Mesendoderm (in vitro differentiated cells): ENCODE measurements at regions not wholly inside any gene's neighbourhood (a gene's known extent, or its start where the extent isn't known, plus 50 kb on each side); places are given as distances from the start of the nearest gene placed in this dataset.

Experiments used
- DNase-seq: peaks from one replicate; pipeline ENCODE4 v3.0.0; 2013
- H2AK5ac ChIP-seq: 2 replicates; pipeline ENCODE4 v1.6.1; 2013; ENCODE audit warnings: low read length, inconsistent platforms
- H2BK120ac ChIP-seq: 2 replicates; pipeline ENCODE4 v1.6.1; 2013; ENCODE audit warnings: low read depth, mild to moderate bottlenecking, low read length, moderate library complexity, mixed read lengths
- H2BK15ac ChIP-seq: replicated peaks from 2 replicates; pipeline ENCODE4 v1.6.1; 2013; ENCODE audit warnings: low read depth, mild to moderate bottlenecking, moderate library complexity
- H2BK5ac ChIP-seq: 2 replicates; pipeline ENCODE4 v1.6.1; 2013; ENCODE audit warnings: low read length, inconsistent platforms
- H3K18ac ChIP-seq: 2 replicates; pipeline ENCODE4 v1.6.1; 2013; ENCODE audit warnings: mild to moderate bottlenecking, low read length, mixed read lengths
- H3K23ac ChIP-seq: one replicate; pipeline ENCODE4 v1.6.1; 2013; ENCODE audit warnings: low read length
- H3K27ac ChIP-seq: 2 replicates; pipeline ENCODE4 v1.5.1; 2013; ENCODE audit warnings: low read depth, mild to moderate bottlenecking, inconsistent platforms, low read length, moderate library complexity
- H3K27me3 ChIP-seq: 2 replicates; pipeline ENCODE4 v1.6.1; 2013; ENCODE audit warnings: low read length, control low read depth, mild to moderate bottlenecking, inconsistent platforms; ENCODE audit not compliant: insufficient read depth, poor library complexity
- H3K36me3 ChIP-seq: 2 replicates; pipeline ENCODE4 v1.6.1; 2013; ENCODE audit warnings: low read length, inconsistent platforms; ENCODE audit not compliant: control insufficient read depth, insufficient read depth
- H3K4ac ChIP-seq: one replicate; pipeline ENCODE4 v1.6.1; 2013; ENCODE audit warnings: low read depth, mild to moderate bottlenecking, low read length, moderate library complexity
- H3K4me1 ChIP-seq: 2 replicates; pipeline ENCODE4 v1.6.1; 2013; ENCODE audit warnings: low read depth, low read length, inconsistent platforms; ENCODE audit not compliant: control insufficient read depth
- H3K4me2 ChIP-seq: 2 replicates; pipeline ENCODE4 v1.6.1; 2013; ENCODE audit warnings: low read length
- H3K4me3 ChIP-seq: 2 replicates; pipeline ENCODE4 v1.5.1; 2013; ENCODE audit warnings: mild to moderate bottlenecking, low read length
- H3K56ac ChIP-seq: one replicate; pipeline ENCODE4 v1.6.1; 2013; ENCODE audit warnings: low read length
- H3K79me1 ChIP-seq: 2 replicates; pipeline ENCODE4 v1.6.1; 2013; ENCODE audit warnings: low read length, inconsistent platforms
- H3K79me2 ChIP-seq: 2 replicates; pipeline ENCODE4 v1.6.1; 2013; ENCODE audit warnings: mild to moderate bottlenecking, low read length; ENCODE audit not compliant: control insufficient read depth, insufficient read depth
- H3K9ac ChIP-seq: 2 replicates; pipeline ENCODE4 v1.6.1; 2013; ENCODE audit warnings: low read length, inconsistent platforms
- H4K5ac ChIP-seq: one replicate; pipeline ENCODE4 v1.6.1; 2013; ENCODE audit warnings: low read length
- H4K8ac ChIP-seq: one replicate; pipeline ENCODE4 v1.6.1; 2013; ENCODE audit warnings: low read depth, mild to moderate bottlenecking, control low read depth, low read length, moderate library complexity
- WGBS: extraction: QIAGEN DNeasy Blood & Tissue Kit; methylation state at CpG from one replicate; pipeline ENCODE4 v1.1.7; 2013; ENCODE audit warnings: low lambda C conversion rate, missing lambda C conversion rate; ENCODE audit not compliant: insufficient coverage; ENCODE audit errors: extremely low coverage; 5-methylcytosine and 5-hydroxymethylcytosine counted together

GRCh38 chr5:176711883-176712282 is 64.6 kb downstream of the TSPAN17 start:
- no peak overlapping the region for H3K9ac ChIP-seq

GRCh38 chr5:176712546-176713304 is 65.4 kb downstream of the TSPAN17 start:
- no peak overlapping the region for H4K8ac ChIP-seq
- H3K4me2 ChIP-seq = no peak overlapping the region
- H3K4ac ChIP-seq = no peak overlapping the region
- peak overlapping the region; percentile 41 for H3K27ac ChIP-seq
- H2BK5ac ChIP-seq = no peak overlapping the region
- H3K79me2 ChIP-seq = no peaks in the 10 kb centered on the region
- no peak overlapping the region for H2BK120ac ChIP-seq
- H3K56ac ChIP-seq = peak overlapping the region; percentile 18
- no CpG with 5 or more reads among the region's 17 CpGs for WGBS
- H3K23ac ChIP-seq = no peak overlapping the region
- H4K5ac ChIP-seq = no peak overlapping the region
- no peaks in the 10 kb centered on the region for H3K36me3 ChIP-seq
- H3K27me3 ChIP-seq = no peaks in the 10 kb centered on the region
- H3K4me3 ChIP-seq = no peak overlapping the region
- no peak overlapping the region for H2BK15ac ChIP-seq
- peak; percentile 64 for DNase-seq
- no peak overlapping the region for H3K9ac ChIP-seq
- no peak overlapping the region for H3K18ac ChIP-seq
- no peak overlapping the region for H2AK5ac ChIP-seq
- H3K79me1 ChIP-seq = no peaks in the 10 kb centered on the region
- peaks cover 11% of the 10 kb centered on the region for H3K4me1 ChIP-seq

More at GRCh38 chr5:176711883-176712282, 64.6 kb downstream of the TSPAN17 start:
- no peak overlapping the region for H3K27ac ChIP-seq
- peak; percentile 74 for DNase-seq
- no peak overlapping the region for H3K4ac ChIP-seq
- H2BK15ac ChIP-seq = no peak overlapping the region
- H3K23ac ChIP-seq = no peak overlapping the region
- H3K79me2 ChIP-seq = no peaks in the 10 kb centered on the region
- no peaks in the 10 kb centered on the region for H3K79me1 ChIP-seq
- no peak overlapping the region for H2BK5ac ChIP-seq
- no peak overlapping the region for H3K56ac ChIP-seq
- H2AK5ac ChIP-seq = no peak overlapping the region
- H3K4me2 ChIP-seq = no peak overlapping the region
- H3K4me3 ChIP-seq = no peak overlapping the region
- no peak overlapping the region for H2BK120ac ChIP-seq
- H3K27me3 ChIP-seq = no peaks in the 10 kb centered on the region
- H3K4me1 ChIP-seq = peaks cover 11% of the 10 kb centered on the region
- no peak overlapping the region for H4K8ac ChIP-seq
- H3K36me3 ChIP-seq = no peaks in the 10 kb centered on the region
- H3K18ac ChIP-seq = no peak overlapping the region
- no CpG with 5 or more reads among the region's 7 CpGs for WGBS
- no peak overlapping the region for H4K5ac ChIP-seq

GRCh38 chr5:176713409-176713808 is 66.1 kb downstream of the TSPAN17 start:
- Histone ChIP-seq H3K27ac (no peak overlapping the region), H2BK120ac (no peak overlapping the region), H3K4ac (no peak overlapping the region), H2AK5ac (no peak overlapping the region), H3K27me3 (no peaks in the 10 kb centered on the region), H2BK15ac (no peak overlapping the region), H4K8ac (no peak overlapping the region), H3K56ac (no peak overlapping the region), H3K4me2 (no peak overlapping the region), H3K18ac (peak overlapping the region; percentile 20), H3K4me3 (no peak overlapping the region), H3K9ac (no peak overlapping the region), H4K5ac (no peak overlapping the region), H3K79me2 (no peaks in the 10 kb centered on the region), H3K36me3 (no peaks in the 10 kb centered on the region), H3K23ac (no peak overlapping the region), H3K4me1 (peaks cover 11% of the 10 kb centered on the region), H2BK5ac (no peak overlapping the region), H3K79me1 (no peaks in the 10 kb centered on the region)
- peak; percentile 67 for DNase-seq
- no CpG with 5 or more reads among the region's 6 CpGs for WGBS

- Histone ChIP-seq H3K79me1 (no peaks in the 10 kb centered on the region), H3K36me3 (no peaks in the 10 kb centered on the region)
Observed at GRCh38 chr5:176714067-176714466, 66.8 kb downstream of the TSPAN17 start.

GRCh38 chr5:176716320-176716719 is 69.0 kb downstream of the TSPAN17 start:
- Histone ChIP-seq H3K27ac (no peak overlapping the region), H4K5ac (no peak overlapping the region), H2AK5ac (no peak overlapping the region), H3K4me2 (no peak overlapping the region), H3K79me2 (no peaks in the 10 kb centered on the region), H3K36me3 (no peaks in the 10 kb centered on the region), H3K79me1 (no peaks in the 10 kb centered on the region), H2BK5ac (no peak overlapping the region), H3K27me3 (no peaks in the 10 kb centered on the region), H3K23ac (no peak overlapping the region), H4K8ac (no peak overlapping the region), H3K18ac (no peak overlapping the region), H2BK120ac (no peak overlapping the region), H3K4me3 (no peak overlapping the region), H3K9ac (no peak overlapping the region), H3K56ac (no peak overlapping the region), H3K4me1 (peaks cover 11% of the 10 kb centered on the region), H2BK15ac (no peak overlapping the region), H3K4ac (no peak overlapping the region)
- no peak for DNase-seq
- no CpG with 5 or more reads among the region's 4 CpGs for WGBS

More at GRCh38 chr5:176714067-176714466, 66.8 kb downstream of the TSPAN17 start:
- H3K4me2 ChIP-seq = no peak overlapping the region
- no peak overlapping the region for H3K56ac ChIP-seq
- no peak overlapping the region for H3K4ac ChIP-seq
- no peak overlapping the region for H4K8ac ChIP-seq
- no peak overlapping the region for H3K18ac ChIP-seq
- H3K23ac ChIP-seq = no peak overlapping the region
- H2BK120ac ChIP-seq = no peak overlapping the region
- no CpG with 5 or more reads among the region's 4 CpGs for WGBS
- no peak overlapping the region for H4K5ac ChIP-seq
- no peaks in the 10 kb centered on the region for H3K27me3 ChIP-seq
- H3K4me1 ChIP-seq = peaks cover 11% of the 10 kb centered on the region
- H2BK15ac ChIP-seq = no peak overlapping the region
- H3K27ac ChIP-seq = no peak overlapping the region
- H3K9ac ChIP-seq = no peak overlapping the region
- H3K4me3 ChIP-seq = no peak overlapping the region
- no peak overlapping the region for H2AK5ac ChIP-seq
- H3K79me2 ChIP-seq = no peaks in the 10 kb centered on the region
- no peak for DNase-seq
- no peak overlapping the region for H2BK5ac ChIP-seq
